ENCODE measurements at regions not wholly inside any gene's neighbourhood (a gene's known extent, or its start where the extent isn't known, plus 50 kb on each side); places are given as distances from the start of the nearest gene placed in this dataset.

DNA sequence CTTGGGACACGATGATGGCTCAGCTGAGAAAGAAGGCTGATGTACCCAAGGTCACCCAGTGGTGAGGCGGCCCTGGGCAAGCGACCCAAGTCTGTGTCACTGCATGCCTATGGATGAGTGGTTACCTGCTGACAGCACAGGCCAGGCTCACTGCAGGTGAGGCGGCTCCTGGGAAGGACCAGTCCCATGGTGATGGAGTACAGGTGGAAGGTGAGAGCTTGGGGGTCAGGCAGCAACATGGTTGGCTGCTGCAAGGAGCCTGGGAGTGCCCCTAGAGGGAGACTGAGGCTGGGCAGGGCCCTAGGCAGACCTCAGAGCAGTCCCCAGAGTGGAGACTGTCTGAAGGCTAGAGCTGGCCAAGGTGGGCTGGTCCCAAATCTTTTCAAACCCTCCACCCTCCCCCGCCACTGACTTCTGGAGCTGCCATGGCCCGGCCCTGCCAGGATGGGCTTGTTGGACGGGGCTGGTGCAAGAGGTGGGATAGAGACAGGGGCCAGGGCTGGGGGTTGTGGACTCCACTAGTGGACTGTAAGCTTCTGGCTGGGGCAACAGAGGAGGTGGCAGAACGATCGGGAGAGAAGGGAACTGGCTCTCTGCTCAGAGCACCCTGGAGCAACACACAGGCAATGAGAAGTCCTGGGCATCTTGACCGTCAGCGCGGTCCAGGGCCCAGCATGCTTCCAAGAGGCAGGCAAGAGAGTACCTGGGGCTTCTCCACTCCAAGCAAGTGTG lies 72.5 kb upstream of the SLC6A11 start:
- DNase-seq, result no peak

DNA sequence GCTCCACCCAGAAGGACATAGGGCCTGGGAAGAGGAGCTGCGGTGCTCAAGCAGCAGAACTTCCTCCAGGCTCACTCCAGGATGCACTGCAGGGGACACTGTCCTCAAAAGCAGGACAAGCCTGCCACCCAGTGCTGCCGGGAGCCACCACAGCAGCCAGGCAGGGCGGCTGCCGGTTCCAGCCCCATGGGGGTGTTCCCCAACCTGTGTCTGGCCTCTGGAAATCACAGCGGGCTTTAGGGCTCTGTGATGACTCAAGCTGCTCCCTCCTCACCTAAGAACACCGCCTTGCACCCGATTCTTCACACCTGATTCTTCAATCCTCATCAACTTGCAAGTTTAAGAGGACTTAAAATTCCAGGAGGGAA lies 71.9 kb upstream of the SLC6A11 start:
- no peak for DNase-seq

DNA sequence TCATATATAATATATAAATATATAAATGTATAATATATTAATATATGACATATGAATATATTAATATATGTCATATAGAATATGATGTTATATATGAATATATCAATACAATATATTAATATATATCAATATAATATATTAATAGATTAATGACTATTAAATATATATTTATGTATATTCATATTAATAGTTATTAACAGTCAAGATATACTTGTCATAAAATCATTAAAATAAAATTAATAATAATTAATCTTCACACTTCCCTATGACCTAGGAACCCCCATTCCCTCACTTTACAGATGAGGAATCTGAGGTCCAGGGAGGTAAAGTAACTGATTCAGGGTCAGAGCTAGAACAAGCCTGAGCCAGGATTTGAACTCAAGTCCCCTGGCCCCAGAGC lies 70.6 kb upstream of the SLC6A11 start:
- DNase-seq, result no peak

DNA sequence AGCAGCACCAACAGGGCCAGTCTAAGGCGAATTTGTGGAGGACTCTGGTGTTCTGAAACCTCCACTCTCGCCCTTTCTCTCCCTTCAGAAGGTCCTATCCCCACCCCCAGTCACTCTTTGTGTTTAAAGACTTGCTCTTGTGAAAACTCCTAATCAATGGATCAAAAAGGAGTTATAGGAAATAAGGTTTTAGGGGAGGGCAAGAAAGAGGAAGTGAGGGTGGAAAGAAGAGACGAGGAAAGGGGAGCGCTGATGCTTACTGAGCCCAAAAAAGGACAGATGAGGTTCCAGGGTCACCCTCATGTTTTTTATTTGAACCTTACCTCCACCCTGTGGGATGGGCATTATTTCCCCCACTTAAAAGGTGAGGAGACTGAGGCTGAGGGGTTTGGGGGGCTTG lies 70.0 kb upstream of the SLC6A11 start:
- no peak for DNase-seq

DNA sequence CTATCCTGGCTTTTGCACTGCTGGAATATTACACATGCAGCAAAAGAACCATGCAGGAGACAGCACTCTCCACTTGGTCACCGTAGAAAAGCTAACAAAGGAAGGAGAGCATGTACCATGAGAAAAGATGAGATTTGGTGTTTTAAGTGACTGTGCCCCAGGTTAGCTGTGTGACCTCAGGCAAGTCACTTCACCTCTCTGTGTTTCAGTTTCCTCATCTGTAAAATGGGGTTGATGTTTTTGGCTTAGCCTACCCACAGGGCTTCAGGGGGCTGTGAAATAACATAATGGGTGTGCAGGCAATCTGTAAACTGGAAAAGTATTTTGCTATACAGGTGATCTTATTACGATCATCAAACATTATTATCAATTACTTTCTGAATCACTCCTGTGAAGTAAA lies 69.3 kb upstream of the SLC6A11 start:
- DNase-seq, result no peak

DNA sequence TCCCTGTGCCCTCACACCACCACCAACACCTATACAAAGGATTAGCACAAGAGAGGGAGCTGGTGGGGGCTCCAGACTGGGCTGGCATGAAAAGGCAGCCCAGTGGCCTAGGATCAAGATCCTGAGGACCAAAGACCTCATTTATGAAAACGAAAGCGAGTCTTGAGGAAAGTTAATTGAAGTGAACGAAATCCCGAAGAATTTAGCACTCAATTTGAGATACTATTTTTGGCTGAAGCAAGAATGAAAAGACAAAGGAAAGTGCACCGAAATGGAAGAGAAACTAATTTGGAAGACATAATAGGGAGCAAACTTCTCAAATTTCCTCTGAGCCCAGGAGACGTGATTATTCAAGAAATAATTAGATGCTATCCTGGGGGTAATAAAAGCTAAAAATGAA lies 68.7 kb upstream of the SLC6A11 start:
- DNase-seq, result no peak

DNA sequence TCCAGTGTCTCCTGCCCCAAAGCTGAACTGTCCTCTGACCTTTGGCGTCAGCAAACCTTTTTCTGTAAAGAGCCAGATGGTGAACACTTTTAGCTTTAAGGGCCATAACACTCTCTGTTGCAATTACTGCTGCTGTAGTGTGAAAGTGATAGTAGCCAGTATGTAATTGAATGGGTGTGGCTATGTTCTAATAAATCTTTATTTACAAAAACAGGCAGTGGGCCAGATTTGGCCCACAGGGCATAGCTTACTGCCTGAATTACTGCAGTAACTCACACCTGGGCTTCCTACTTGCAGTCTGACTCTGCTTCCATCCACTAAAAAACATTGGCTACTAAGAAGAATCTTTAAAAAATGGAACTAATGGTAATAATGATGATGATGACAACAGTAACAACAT lies 68.0 kb upstream of the SLC6A11 start:
- DNase-seq, result no peak

DNA sequence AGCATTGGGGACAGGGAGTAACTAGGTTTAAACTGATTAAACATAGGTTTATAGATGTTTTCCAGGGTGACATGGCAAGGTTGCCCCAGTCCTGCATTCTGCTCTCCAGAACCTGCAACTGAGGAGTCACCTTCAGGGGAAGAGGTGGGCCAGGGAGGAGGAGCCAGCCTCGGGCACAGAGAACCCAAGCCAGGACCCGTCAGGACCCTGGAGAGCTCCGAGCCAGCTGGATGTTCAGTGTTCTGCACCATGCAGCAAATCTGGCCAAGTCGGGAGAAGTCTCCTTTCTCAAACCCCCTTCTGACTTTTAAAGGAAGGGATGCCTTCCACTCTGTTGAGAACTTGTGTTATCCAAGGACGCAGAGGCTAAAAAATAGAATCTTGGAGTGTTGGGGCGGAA lies 62.1 kb upstream of the SLC6A11 start:
- DNase-seq, result no peak

DNA sequence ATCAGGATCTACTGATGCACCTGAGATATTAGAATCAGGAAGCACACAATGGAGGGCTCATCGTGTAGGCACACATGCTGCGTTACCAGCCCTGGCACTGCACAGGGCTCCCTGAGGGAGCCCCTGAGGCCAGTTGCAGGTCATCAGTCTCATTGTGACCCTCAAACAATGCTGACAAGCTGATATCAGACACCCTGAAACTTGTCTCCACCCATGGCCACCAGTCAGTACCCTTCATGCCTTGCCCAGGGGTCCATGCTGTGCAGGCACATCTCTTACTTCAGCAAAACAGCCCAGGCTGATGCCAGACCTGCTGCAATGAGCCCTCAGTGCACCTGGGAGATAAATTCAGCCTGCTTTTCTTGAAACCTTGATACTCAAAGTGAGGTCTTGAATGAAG lies 59.5 kb upstream of the SLC6A11 start:
- DNase-seq, result no peak

DNA sequence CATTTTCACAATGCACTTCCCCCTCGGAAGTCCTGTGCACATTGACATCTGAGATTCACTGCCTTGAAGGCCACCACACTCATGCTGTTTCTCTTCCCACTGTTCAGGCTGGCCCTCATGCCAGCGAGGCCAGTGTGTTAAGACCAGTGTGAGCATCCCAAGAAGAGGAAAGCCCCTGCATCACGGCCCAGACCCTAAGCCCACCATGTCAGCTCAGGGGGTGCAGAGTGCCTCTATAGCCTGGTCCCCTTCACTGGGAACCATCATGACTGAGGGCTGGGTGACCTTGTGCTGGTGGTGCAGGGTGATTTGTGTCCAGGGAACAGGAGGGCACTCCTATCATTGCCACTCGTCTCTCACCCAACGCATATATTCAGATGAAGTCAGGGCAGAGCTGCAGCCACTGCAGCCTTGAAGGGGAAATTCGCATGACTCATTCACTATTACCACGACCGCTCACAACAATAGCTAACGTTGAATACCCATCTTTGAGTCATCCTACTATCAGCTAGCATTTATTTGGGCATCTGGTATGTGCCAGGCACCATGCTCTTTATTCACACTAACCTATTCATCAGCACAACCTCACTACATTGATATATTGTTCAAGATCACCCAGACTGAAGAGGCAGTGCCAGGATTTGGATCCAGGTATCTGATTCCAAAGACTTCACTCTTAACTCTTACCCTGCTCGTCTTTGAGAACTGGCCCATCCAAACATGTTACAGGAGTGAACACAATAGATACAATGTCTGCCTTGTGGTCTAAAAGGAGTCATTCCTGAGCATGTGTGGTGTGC lies 58.8 kb upstream of the SLC6A11 start:
- DNase-seq, result no peak

DNA sequence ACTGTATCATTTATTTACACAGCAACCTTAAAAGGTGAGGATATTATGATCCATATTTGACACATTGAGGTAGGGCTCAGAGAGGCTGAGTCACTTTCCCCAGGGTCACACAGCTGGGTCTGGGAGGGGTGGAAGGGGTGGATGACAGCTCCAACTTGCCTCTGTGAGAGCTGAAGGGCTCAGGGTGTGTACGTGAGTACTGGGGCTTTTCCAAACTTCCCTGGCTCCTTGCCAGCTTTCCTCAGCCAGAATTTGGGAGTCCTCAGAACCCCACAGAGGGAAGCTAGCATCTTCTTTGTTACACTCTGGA lies 58.3 kb upstream of the SLC6A11 start:
- no peak for DNase-seq

DNA sequence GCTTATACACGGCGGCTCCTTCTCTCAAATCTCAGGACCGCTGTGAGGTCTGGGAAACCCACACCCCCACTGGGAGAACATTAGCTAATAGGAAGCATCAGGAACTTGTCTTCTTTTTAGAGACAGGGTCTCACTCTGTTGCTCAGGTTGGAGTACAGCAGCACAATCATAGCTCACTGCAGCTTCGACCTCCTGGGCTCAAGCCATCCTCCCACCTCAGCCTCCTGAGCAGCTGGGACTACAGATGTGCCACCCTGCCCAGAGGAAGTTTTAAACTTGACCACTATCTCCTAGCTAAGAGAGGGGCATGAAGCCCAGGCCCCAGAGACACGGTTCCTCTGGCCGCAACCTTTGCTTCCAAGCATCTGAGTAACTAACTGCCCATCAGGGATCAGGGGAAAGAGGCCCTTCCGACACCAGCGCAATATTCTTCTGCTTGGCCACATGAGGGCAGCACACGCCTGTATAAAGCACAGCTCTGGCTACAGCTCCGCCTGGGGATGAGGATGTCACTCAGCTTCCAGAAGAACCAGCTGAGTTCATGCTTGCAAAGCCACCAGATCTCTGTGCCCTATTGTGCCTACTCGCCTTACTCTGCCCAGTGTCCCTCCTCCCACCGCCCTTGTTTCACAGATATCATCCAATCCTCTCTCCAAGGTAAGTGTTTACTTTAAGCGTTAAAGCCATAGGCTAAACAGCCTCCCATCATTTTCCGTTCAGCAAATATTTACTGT lies 57.6 kb upstream of the SLC6A11 start:
- DNase-seq, result peak; percentile 68

DNA sequence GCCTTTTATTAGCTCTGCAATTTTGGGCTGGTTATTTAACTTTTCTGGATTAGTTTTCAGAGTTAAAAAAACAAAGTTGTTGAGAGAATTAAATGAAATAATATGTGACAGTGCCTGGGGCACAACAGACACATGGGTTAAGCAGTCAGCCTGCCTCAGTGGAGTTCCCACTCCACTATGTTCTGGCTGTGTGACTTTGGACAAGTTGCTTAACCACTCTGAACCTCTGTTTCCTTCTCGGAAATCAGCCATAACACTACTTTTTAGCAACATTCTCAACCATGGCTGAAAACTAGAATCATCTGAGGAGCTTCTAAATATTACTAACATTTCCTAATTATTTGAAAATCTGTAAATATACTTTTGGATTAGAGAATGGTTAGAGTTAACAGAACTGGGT lies 56.5 kb upstream of the SLC6A11 start:
- no peak for DNase-seq

DNA sequence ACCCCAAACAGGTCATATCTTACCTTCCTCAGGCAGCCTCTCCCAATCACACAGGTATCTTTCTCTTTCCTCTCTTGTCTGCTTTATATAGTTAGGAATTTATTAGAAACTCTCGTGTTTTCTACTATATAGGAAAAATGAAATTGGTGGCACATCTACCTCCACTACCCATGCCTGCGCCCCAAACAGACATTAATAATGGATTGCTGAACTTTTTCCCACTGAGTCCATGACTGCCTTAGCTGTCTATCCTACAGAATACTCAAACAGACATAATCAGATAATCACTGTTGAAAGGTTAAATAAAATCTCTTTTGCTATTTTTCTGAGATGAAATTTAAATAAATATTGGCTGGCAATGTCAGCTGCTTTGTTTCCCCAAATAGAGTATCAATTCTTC lies 55.8 kb upstream of the SLC6A11 start:
- DNase-seq, result no peak

DNA sequence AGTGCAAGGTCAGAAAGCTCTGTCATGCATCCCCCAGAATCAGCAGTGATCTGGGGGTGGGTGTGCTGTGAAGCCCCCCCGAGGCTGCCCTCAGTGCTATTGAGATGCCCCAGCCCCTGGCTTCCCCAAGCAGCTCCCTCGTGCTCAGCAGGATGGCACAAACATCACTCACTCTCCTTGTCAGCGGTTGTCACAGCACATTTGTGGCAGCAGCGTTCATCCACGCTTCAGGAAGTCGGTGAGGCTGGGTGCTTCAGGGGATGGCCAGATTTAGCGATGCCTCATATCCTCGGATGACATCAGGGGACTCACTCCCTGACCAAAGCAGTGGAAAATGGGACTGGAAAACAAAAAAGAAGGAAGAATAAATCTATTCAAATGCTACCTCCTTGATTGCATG lies 54.4 kb upstream of the SLC6A11 start:
- DNase-seq, result no peak

DNA sequence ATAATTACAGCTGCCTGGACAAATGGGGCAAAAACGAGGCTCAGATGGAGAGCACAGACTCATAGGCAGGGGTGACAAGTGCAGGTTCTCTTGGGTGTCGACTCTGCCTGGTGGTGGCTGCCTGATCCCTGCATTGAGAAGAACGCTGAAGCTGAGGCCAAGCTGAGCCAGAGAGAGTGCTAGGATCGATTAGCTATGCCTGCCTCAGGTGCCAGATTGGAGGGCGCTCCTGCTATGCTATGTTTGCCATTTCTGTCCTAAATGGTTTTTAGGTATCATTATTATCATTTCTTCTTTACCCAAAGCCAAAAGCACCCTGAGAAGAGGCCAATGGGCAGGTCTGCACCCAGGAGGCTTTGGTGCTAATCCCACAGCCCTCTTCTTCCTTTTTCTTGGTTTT lies 53.9 kb upstream of the SLC6A11 start:
- no peak for DNase-seq

DNA sequence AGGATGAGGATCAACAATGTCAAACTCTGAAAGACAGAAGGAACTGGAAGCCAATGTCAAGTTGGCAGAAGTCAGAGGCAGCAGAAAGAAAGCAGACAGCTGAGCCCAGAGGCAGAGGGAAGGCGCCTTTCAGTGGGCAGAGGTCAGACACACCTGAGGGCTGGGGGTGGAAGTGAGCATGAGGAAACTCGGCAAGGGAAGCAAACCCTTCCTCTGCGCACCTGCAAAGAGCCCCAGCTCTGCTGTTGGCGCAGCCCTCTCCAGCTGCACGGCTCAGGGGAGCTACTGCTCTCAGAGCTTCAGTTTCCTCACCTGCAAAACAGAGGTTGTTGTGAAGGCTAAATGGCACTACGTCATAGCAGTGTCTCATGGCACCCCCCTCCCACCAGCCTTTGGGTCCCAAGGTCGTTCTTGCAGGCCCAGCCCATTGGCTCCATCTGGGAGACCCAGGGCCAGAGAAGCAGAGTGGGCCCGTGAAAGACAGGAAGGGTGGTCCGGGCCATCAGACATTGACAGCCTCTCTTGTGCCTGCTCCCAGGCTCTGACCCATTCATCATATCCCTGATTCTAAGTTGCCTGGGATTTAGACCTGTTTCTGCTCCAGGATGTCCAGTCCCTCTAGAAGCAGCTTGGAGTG lies 53.3 kb upstream of the SLC6A11 start:
- DNase-seq, result no peak

DNA sequence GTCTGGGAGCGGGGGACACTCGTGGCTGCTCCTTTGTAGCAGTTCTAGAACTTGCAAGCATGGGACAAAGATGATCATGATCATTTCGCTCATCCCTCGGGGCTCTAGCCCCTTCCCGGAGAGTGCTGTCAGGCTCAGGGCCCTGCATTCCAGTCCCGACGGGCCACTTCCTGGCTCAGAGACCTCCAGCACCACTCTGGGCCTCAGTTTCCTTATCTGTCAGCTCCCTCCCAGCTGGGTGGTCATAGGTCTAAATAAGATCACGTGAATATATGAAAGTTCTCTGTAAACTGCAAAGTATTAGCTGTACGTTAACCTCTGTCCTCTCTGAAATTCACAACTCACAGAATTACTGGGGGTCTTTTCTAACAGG lies 52.8 kb upstream of the SLC6A11 start:
- DNase-seq, result no peak

DNA sequence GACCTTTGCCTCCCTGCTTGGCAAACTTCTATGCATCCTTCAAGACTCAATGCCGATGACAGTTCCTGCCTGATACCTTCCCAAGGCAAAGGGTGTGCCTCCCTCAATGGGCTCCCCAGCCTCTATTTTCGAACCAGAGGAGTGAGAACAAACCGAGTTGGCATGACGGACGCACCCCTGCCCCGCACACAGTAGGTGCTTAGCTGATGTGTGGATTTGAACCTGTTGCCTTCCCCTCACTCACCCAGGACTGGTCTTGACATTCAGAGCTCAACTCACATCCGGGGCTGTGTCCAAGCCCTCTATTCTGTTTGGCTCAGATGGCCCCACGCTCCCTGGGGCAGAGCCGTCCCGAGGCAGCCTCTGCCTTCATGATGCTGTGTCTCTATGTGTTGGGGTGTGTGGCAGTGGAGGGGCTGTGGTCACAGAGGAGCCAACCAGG lies 52.2 kb upstream of the SLC6A11 start:
- DNase-seq, result no peak

DNA sequence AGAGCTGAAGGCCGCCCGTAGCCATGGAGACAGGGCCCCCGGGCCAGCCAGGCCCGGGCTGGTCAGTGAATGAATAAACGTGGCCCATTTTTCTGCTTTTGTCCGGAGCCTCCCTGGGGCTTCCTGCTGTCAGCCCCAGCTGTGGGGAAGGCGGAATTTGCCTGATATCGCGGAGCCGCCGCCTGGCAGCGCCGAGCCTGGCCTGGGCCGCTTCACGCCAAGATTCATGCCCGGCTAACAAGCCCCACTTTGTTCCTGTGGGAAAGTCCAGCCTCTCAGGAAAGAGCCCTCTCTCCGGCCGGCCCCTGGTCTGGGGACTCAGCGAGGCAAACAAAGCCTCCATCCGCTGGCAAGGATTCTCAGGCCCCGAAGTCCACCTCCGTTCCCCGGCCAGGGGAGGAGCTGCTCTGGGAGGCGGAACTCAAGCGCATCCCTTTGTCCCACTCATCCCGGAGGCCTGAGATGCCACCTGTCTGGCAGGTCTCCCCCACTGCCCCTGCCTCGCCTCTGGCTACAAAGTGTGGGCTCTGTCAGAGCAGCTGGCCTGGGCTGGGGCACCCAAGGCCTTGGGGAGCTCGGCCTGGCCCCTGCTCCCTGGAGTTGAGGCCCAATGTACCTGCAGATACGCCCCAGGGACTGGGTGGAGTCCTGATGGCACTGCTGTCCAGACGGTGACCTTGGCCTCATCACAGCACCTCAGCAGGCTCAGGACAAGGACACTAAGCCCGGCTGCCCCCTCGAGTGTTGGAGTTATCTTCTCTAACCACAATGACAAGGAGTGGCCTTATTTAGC lies 51.6 kb upstream of the SLC6A11 start:
- no peak for DNase-seq

DNA sequence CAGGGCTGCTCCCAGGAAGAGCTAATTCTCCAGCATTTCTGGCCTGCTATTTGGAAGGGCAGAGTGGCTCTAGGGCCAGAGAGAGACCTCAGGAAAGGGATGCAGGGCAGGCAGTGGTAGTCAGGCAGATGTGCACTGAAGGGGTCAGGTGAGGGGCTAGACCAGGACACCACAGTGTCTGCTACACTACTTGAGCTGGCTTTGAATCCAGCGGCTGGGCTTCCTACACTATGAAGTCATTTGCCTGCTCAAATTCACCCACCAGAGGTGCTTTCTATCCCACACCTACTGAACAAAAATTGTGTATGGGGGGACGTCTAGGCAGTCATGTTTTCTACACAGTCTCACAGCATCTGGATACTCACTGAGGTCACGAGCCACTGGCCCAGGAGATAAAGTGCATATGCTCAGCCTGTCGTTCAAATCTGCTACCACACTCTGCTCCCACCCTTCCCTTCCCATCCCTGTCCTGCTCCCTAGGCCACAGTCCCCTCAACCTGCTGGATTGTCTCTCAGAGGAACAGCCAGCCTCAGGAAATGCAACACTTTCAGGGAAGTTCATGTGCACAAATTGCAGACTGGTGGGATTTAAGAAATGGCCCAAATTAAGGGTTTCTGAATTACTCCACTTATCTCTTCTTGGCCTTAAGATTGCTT lies 49.9 kb upstream of the SLC6A11 start:
- no peak for DNase-seq

Data from DMS153 (cell line).